ENCODE measurements at regions not wholly inside any gene's neighbourhood (a gene's known extent, or its start where the extent isn't known, plus 50 kb on each side); places are given as distances from the start of the nearest gene placed in this dataset.
"Not testable (repeated sequence)": the region's sequence is repeated elsewhere in the genome, so short reads cannot be mapped to it uniquely, and the experiment has no call there.

DNA sequence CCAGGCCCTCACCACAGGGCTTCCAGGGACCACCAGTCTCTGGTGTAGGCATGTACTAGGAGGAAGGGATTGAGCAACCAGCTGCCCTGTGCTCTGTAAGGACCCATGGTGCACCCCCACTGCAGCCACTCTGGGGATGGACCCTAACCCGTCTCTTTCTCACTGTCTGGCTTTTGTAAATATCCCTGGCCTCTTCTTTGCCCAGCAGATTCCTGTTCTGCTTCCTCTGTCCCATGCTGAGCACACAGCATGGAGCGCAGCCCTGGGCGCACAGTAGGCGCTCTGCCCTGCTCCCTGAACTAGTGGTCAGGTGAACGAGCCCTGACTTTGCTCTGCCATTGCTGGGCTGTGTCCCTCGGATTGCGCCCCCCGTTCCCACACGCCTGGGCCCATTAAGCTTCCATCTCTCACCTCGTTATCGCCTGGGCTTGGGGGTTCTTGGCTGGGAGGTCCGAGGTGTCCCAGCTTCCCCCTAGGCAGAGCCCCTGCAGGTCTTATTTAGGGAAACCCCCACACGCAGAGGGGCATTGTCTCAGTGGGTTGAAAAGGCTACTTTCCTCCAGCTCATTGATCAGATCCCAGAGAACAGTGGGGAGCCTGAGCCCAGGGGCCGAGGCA, 162.1 kb downstream of the MYCN start:
- no peak for DNase-seq (ENCODE audit: extremely low read depth, low read depth)
- TF ChIP-seq, protein P1, sequence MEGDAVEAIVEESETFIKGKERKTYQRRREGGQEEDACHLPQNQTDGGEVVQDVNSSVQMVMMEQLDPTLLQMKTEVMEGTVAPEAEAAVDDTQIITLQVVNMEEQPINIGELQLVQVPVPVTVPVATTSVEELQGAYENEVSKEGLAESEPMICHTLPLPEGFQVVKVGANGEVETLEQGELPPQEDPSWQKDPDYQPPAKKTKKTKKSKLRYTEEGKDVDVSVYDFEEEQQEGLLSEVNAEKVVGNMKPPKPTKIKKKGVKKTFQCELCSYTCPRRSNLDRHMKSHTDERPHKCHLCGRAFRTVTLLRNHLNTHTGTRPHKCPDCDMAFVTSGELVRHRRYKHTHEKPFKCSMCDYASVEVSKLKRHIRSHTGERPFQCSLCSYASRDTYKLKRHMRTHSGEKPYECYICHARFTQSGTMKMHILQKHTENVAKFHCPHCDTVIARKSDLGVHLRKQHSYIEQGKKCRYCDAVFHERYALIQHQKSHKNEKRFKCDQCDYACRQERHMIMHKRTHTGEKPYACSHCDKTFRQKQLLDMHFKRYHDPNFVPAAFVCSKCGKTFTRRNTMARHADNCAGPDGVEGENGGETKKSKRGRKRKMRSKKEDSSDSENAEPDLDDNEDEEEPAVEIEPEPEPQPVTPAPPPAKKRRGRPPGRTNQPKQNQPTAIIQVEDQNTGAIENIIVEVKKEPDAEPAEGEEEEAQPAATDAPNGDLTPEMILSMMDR (IDR thresholded peaks at IDR 0.05; ENCODE audit: low read depth, low read length) = no peak

DNA sequence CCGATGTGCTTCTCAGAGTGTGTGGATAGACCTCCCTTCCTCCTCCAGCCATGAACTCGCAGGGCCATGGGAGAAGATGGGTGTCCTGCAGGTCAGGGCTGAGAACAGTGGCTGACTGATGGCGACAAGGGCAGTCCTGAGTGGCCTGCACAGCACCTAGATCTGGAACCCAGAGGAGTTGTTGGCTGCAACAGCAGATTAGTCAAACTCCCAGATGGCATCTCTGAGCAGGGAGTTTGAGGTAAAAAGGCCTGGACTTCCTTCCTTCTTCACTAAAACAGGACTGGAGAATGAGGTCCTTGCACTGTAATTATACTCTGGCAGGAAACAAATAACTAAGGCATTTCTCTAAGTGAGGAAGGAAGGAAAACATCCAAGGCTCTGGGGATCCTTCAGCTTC, 160.8 kb downstream of the MYCN start:
- TF ChIP-seq, protein P1 (IDR thresholded peaks at IDR 0.05; ENCODE audit: low read depth, low read length) = no peak
- no peak for DNase-seq (ENCODE audit: extremely low read depth, low read depth)

DNA sequence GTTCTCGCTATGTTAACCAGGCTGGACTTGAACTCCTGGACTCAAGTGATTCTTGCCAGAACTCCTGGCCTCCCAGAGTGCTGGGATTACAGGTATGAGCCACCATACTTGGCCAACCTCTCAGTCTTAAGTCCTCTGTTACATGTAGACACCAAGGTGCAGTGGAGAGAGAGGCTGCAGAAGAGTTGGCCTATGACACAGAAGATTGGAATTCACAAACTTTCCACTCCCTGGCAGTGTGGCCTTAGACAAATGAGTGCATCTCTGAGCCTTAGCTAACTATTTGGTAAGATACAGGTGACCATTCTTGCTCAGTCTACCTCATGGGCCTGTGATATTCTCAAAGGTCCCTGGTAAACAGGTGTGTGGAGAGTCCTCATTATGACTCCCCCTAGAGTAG, 159.7 kb downstream of the MYCN start:
- TF ChIP-seq, protein P1 (IDR thresholded peaks at IDR 0.05; ENCODE audit: low read depth, low read length) = no peak
- DNase-seq (ENCODE audit: extremely low read depth, low read depth) = no peak

DNA sequence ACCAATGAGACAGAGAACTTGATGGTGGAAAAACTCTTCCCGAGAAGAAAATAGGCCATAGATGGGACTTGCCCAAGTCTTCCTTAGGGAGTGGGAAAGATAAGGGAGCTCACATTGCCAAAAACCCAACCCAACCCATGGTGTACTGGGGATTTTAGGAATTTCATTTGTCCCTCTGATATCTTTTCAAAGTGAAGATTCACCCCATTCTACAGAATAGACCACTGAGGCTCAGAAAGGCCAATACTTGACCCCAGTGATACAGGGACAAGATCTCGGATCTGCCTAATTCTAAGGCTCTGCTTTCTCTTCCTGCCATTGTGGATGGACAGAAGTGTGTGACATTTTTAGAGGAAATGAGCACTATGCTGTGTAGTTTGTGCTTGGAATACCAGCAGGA, 159.0 kb downstream of the MYCN start:
- TF ChIP-seq, protein P1 (IDR thresholded peaks at IDR 0.05; ENCODE audit: low read depth, low read length) = no peak
- DNase-seq (ENCODE audit: extremely low read depth, low read depth) = no peak

DNA sequence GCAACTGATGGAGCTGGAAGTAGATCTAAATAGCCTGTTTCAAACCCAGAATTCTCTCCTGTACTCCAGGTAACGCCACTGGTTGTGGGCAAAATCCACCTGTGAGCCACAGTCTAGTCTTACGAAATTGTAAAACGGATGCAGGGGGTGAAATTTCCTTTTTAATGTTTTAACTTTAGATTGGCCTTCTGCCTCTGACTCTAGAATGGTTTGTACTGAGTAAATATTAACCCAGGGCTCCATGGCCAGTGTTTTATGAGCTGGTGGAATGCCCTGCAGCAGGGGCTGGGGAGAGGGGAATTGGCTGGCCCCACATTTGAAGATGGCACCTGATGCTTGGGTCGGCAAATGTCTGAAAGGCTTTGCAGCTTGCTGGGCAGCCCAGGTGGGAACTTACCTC, 156.6 kb downstream of the MYCN start:
- TF ChIP-seq, protein P1 (IDR thresholded peaks at IDR 0.05; ENCODE audit: low read depth, low read length) = no peak
- DNase-seq (ENCODE audit: extremely low read depth, low read depth) = no peak

DNA sequence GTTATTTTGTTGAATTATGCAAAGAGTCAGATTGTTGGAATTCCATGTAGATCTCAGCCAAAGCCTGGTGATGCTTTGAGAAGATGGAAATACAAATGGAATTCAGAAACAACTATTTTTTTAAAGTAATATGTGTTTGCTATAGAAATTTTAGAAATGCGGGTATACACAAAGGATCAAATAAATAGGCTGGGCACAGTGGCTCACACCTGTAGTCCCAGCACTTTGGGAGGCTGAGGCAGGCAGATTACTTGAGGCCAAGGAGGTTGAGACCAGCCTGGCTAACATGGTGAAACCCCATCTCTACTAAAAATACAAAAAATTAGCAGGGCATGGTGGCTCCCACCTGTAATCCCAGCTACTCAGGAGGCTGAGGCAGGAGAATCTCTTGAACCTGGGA, 155.1 kb downstream of the MYCN start:
- DNase-seq (ENCODE audit: extremely low read depth, low read depth) = not testable (repeated sequence)

DNA sequence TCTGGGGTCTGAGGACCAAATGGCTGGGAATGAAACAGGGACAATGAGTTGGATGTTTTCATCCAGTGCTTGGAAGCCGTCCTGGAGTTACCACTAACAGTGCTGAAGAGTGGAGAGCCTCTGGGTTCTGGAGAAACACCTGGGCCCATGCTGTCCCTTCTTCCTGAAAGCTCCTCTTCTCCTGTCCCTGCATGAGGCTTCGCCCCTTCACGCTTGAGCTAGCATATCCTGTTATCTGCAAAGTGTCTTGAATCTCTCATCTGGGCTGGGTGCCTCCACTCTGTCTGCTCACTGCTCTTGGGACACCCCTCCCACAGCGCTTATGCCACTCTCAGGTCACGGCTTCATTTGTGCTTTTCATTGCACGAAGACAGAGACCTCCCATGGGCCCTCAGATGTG, 154.5 kb downstream of the MYCN start:
- TF ChIP-seq, protein P1 (IDR thresholded peaks at IDR 0.05; ENCODE audit: low read depth, low read length) = no peak
- DNase-seq (ENCODE audit: extremely low read depth, low read depth) = no peak
